Mucosa of rectum (tissue), 2 donors: ENCODE measurements at regions not wholly inside any gene's neighbourhood (a gene's known extent, or its start where the extent isn't known, plus 50 kb on each side); places are given as distances from the start of the nearest gene placed in this dataset.

Experiments
- H3K27ac ChIP-seq, 2 donors: one replicate each; pipeline ENCODE4 v1.7.0; 2013; ENCODE audit warnings: inconsistent platforms in 2 of 2, low read depth in 2 of 2, low read length in 2 of 2
- H3K27me3 ChIP-seq, 2 donors: one replicate each; pipeline ENCODE4 v1.7.0; 2013; ENCODE audit warnings: low read length in 2 of 2; ENCODE audit not compliant: control insufficient read depth in 2 of 2, insufficient read depth in 2 of 2
- H3K36me3 ChIP-seq, 2 donors: one replicate each; pipeline ENCODE4 v1.7.0; 2013; ENCODE audit warnings: low read length in 2 of 2; ENCODE audit not compliant: control insufficient read depth in 2 of 2, insufficient read depth in 2 of 2
- H3K4me1 ChIP-seq, 2 donors: one replicate each; pipeline ENCODE4 v1.7.0; 2013; ENCODE audit warnings: low read length in 2 of 2, mild to moderate bottlenecking in 1 of 2; ENCODE audit not compliant: control insufficient read depth in 2 of 2, insufficient read depth in 2 of 2
- H3K4me3 ChIP-seq, 2 donors: one replicate each; pipeline ENCODE4 v1.7.0; 2013; ENCODE audit warnings: low read length in 2 of 2
- H3K9ac ChIP-seq, 2 donors: one replicate each; pipeline ENCODE4 v1.7.0; 2013; ENCODE audit warnings: low read length in 2 of 2, low read depth in 1 of 2, mild to moderate bottlenecking in 1 of 2
- H3K9me3 ChIP-seq, 2 donors: one replicate each; pipeline ENCODE4 v1.7.0; 2013; ENCODE audit warnings: low read length in 2 of 2; ENCODE audit not compliant: control insufficient read depth in 2 of 2
- donor health status: healthy.
- donor health status: Normal muscosa, but diverticular disease.

GRCh38 chr3:144912968-144913367 is 941.3 kb downstream of the DIPK2A start:
- H3K9ac ChIP-seq: no peak overlapping the region
- H3K27me3 ChIP-seq: no peaks in the 10 kb centered on the region
- H3K4me3 ChIP-seq: no peak overlapping the region
- H3K36me3 ChIP-seq: no peaks in the 10 kb centered on the region
- no peak overlapping the region for H3K27ac ChIP-seq
- no peaks in the 10 kb centered on the region for H3K4me1 ChIP-seq
- H3K9me3 ChIP-seq: no peaks in the 10 kb centered on the region

- H3K4me1 ChIP-seq: no peaks in the 10 kb centered on the region
- H3K27me3 ChIP-seq: no peaks in the 10 kb centered on the region
- no peaks in the 10 kb centered on the region for H3K36me3 ChIP-seq
- H3K27ac ChIP-seq: no peak overlapping the region
- no peak overlapping the region for H3K9ac ChIP-seq
- no peak overlapping the region for H3K4me3 ChIP-seq
- H3K9me3 ChIP-seq: no peaks in the 10 kb centered on the region
These were observed 943.6 kb downstream of the DIPK2A start for GRCh38 chr3:144915202-144915601.

DNA sequence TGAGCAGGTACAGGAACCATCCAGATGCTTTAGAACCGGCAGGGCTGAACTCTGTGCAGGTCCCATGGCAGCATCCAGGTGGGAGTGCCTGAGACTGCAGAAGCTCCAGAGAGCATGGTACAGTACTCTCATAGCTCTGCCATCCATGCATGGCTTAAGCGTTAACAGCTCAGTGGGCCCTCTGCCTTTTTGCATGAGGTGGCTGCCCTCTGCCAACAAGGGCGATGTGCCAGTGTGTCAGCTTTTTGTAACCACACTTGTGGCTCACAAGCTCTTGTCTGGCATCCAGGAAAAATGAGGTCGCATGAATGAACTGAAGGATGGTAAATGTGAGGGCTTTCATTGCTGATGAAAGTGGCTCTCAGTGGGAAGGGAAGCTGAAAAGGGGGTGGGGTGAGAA is 950.1 kb downstream of the DIPK2A start:
- Histone ChIP-seq H3K4me1 (no peaks in the 10 kb centered on the region), H3K27me3 (no peaks in the 10 kb centered on the region)

DNA sequence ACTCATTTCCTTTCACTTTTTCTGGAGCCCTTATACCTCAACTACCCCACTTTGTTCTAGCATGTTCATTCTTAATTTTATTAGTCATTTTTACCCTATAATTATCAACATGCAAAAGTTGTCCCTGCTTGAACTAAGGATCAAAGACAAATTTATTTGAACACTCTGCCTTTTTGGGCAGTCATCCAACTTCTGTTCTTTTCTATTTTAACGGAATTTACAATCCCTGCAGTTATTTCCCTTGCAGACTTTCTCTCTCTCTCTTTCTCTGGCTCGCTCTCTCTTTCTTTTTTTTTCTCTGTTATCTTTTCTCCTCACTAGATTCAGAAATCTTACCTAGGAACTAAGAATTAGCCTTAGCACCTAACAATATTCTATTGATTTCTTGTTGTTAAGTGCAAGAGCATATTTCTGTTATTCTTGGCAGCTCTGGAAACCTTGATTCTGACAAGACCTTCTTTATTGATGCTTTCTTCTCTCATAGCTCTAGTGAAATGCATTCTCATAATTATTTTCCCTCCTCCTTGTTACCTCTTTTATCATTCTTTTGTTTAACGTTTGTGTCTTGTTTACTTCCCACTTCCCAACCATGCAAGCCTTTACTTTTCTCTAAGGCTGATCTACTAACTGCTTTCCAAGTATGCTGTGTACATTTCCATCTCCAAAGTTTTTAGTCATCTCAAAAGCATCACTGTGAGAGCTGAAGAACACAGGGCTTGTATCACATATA is 951.6 kb downstream of the DIPK2A start:
- Histone ChIP-seq H3K4me1 (no peaks in the 10 kb centered on the region), H3K36me3 (no peaks in the 10 kb centered on the region), H3K4me3 (no peak overlapping the region), H3K9me3 (no peaks in the 10 kb centered on the region), H3K27ac (no peak overlapping the region), H3K27me3 (no peaks in the 10 kb centered on the region), H3K9ac (no peak overlapping the region)

More for the DNA sequence above, 950.1 kb downstream of the DIPK2A start:
- H3K27ac ChIP-seq: no peak overlapping the region
- no peak overlapping the region for H3K9ac ChIP-seq
- no peaks in the 10 kb centered on the region for H3K36me3 ChIP-seq
- no peak overlapping the region for H3K4me3 ChIP-seq
- H3K9me3 ChIP-seq: no peaks in the 10 kb centered on the region

GRCh38 chr3:144930431-144930830 is 958.8 kb downstream of the DIPK2A start:
- Histone ChIP-seq H3K9ac (no peak overlapping the region), H3K27ac (no peak overlapping the region), H3K4me1 (no peaks in the 10 kb centered on the region), H3K27me3 (no peaks in the 10 kb centered on the region), H3K9me3 (no peaks in the 10 kb centered on the region), H3K4me3 (no peak overlapping the region), H3K36me3 (no peaks in the 10 kb centered on the region)

DNA sequence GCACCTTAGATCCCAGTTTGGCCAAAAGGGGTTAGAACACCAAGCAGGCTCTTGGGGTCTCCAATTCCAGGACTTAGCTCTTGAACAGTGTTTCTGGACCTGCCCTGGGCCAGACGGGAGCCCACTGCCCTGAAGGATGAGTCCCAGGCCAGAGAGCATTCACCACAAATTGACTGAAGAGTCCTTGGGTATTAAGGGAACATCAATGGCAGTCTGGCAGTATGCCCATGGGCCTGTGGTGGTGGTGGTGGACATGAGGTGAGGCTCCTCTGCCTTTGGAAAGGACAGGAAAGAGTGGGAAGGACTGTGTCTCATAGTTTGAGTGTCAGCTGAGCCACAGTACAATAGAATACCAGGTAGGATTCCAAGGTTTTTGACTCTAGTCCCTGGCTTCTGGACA is 960.0 kb downstream of the DIPK2A start:
- no peak overlapping the region for H3K27ac ChIP-seq
- no peak overlapping the region for H3K4me3 ChIP-seq
- H3K36me3 ChIP-seq: no peaks in the 10 kb centered on the region
- H3K4me1 ChIP-seq: no peaks in the 10 kb centered on the region
- no peaks in the 10 kb centered on the region for H3K27me3 ChIP-seq
- H3K9me3 ChIP-seq: no peaks in the 10 kb centered on the region
- no peak overlapping the region for H3K9ac ChIP-seq

- Histone ChIP-seq H3K9me3 (no peaks in the 10 kb centered on the region), H3K9ac (no peak overlapping the region), H3K4me3 (no peak overlapping the region), H3K27me3 (no peaks in the 10 kb centered on the region), H3K27ac (no peak overlapping the region), H3K4me1 (no peaks in the 10 kb centered on the region), H3K36me3 (no peaks in the 10 kb centered on the region)
These were observed 970.6 kb downstream of the DIPK2A start for GRCh38 chr3:144942093-144942837.

GRCh38 chr3:144942838-144943197 is 971.2 kb downstream of the DIPK2A start:
- Histone ChIP-seq H3K27ac (no peak overlapping the region), H3K4me3 (no peak overlapping the region), H3K36me3 (no peaks in the 10 kb centered on the region), H3K9me3 (no peaks in the 10 kb centered on the region), H3K4me1 (no peaks in the 10 kb centered on the region), H3K27me3 (no peaks in the 10 kb centered on the region), H3K9ac (no peak overlapping the region)

DNA sequence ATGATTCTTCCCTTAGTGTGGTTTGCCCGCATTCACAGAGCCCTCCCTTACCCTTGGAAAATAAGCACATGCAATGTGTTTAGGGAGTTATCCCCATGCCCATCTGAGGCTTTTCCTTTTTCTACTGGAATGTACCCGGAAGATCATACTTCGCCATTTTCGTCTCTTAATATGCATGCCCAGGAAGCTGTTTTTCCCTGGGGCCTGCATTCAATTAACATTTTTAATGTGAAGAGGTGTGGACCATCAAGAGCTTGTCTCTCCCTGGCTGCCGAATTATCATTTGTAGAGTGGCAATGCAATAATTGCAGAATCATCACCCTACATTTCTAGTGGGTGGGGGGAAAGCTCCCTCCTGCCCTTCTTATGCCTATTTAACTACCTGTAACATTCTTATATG is 976.3 kb downstream of the DIPK2A start:
- Histone ChIP-seq H3K9me3 (no peaks in the 10 kb centered on the region), H3K27ac (no peak overlapping the region), H3K4me3 (no peak overlapping the region), H3K36me3 (no peaks in the 10 kb centered on the region), H3K4me1 (no peaks in the 10 kb centered on the region), H3K9ac (no peak overlapping the region), H3K27me3 (no peaks in the 10 kb centered on the region)

- Histone ChIP-seq H3K27me3 (no peaks in the 10 kb centered on the region), H3K36me3 (no peaks in the 10 kb centered on the region), H3K27ac (no peak overlapping the region), H3K9me3 (no peaks in the 10 kb centered on the region), H3K9ac (no peak overlapping the region), H3K4me3 (no peak overlapping the region), H3K4me1 (no peaks in the 10 kb centered on the region)
These were observed 977.1 kb downstream of the DIPK2A start for GRCh38 chr3:144948711-144949110.
